GM18508 (cell line): ENCODE measurements at regions not wholly inside any gene's neighbourhood (a gene's known extent, or its start where the extent isn't known, plus 50 kb on each side); places are given as distances from the start of the nearest gene placed in this dataset.
"Not testable (repeated sequence)": the region's sequence is repeated elsewhere in the genome, so short reads cannot be mapped to it uniquely, and the experiment has no call there.

Source experiments
- ATAC-seq: cut with Tn5 transposase; IDR thresholded peaks from one replicate; pipeline ENCODE4 v1.9.1; 2021; ENCODE audit warnings: moderate number of reproducible peaks; ENCODE audit not compliant: insufficient read depth, unreplicated experiment

GRCh38 chr3:105228696-105229095 is 138.0 kb upstream of the ALCAM start:
- ATAC-seq = no peak

DNA sequence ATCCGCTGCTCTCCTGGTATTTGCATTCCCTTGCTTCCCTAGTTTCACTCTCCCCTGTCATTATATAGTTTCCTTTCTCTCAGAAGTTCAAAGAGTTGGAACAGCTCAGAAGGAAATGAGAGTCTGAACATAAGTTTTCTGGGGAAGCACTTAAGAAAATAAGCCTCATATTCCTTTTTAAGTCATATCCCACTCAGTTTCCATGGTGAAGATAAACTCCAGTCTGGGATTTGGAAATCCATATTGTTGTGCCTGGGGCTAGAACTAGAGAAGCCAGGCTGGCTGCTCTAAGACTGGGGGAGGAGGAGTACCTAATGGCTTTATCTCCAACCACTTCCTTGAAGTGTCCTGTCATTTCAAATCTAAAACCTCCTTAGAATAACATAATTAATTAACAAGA is 134.2 kb upstream of the ALCAM start:
- ATAC-seq = no peak

GRCh38 chr3:105233010-105233409 is 133.7 kb upstream of the ALCAM start:
- no peak for ATAC-seq

DNA sequence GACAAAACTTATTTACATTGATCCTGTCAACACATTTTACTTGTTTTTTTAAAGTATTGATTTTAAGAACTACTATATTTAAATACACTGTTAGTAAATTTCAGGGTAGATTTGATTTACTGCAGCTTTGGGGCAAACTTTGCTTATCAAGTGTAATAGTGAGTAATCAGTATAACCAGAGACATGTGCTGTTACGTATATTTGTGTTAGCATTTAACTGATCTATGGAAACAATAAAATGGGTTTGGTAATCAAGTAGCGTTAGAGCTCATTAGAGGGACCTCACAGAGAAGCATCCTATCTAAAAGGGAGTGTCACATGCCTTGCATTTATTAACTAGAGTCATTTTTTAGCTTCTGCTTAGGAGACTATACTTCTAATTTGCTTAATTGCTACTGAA is 131.5 kb upstream of the ALCAM start:
- ATAC-seq = no peak

DNA sequence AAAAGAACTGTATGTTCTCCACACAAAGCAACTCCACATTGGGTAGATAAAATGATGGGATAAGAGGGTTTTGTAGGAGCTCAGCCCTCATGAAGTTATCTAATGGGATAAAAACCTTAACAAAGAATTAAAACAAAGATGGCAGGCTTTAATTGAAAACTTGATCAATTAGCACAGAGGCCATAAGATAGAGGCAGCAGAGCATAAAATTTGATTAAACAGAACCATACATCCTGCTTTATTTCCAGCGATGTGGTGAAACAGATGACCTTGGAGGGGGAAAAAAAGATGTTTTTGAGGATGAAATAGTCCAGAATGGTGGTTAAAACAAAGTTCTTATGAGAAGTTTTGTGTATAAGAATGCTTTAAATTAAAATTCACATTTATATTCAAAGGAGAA is 130.9 kb upstream of the ALCAM start:
- no peak for ATAC-seq

GRCh38 chr3:105238367-105238766 is 128.3 kb upstream of the ALCAM start:
- no peak for ATAC-seq

GRCh38 chr3:105243076-105243475 is 123.6 kb upstream of the ALCAM start:
- ATAC-seq = no peak

DNA sequence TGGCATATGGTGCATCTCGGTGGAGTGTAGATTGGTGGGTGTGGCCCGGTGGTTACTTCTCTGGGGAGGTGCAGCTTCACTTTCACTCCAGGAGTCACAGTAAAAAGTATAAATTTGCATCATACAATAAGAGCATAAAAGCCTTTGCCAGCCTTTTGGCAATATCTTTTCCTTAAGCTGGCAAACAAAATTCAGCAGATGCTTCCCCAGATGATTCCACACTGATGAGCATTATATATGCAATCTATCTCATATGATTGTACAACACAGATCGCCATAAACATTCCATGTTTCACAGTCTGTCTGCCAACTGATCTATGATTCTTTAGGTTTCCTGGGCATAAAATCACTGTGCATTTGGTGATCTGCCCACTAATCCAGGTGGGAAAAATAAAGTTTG is 120.2 kb upstream of the ALCAM start:
- ATAC-seq = no peak

GRCh38 chr3:105253225-105253624 is 113.5 kb upstream of the ALCAM start:
- ATAC-seq = no peak

DNA sequence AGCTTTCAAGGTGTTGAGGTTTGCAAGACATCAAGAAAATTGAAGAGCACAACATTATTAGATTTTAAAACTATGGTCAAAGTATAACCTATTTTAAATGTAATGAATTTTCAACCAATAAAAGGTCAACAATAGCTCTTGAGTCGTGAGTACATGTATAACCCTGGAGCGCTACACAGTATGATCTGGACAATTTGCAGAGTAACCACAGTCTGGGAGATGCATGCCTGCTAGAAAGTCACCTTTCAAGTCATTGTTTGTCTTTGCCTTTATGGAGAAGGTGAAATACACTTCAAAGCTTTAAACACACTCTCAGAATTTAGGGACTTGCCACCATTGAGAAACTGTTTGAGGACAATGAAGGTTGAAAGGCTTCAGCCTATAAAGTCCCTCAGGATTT is 112.6 kb upstream of the ALCAM start:
- ATAC-seq = no peak

GRCh38 chr3:105255350-105255749 is 111.4 kb upstream of the ALCAM start:
- no peak for ATAC-seq

- no peak for ATAC-seq
Observed at GRCh38 chr3:105259496-105259895, 107.2 kb upstream of the ALCAM start.

- no peak for ATAC-seq
Observed at GRCh38 chr3:105260385-105260784, 106.3 kb upstream of the ALCAM start.

GRCh38 chr3:105274536-105274935 is 92.2 kb upstream of the ALCAM start:
- ATAC-seq = no peak

- no peak for ATAC-seq
Observed at GRCh38 chr3:105274958-105275357, 91.8 kb upstream of the ALCAM start.

DNA sequence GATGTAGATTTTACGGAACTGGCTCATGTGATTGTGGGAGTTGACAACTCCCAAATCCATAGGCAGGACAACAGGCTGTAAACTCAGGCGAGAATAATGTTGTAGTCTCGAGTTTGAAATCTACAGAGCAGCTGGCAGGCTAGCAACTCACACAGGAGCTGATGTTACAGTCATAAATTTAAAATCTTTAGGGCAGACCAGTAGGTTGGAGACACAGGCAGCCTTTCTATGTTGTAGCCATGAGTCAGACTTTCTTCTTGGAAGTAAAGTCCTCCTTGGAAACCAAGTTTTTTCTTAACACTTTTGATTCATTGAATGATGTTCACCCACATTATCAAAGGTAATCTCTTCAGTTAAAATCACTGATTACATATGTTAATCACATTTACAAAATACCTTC is 89.1 kb upstream of the ALCAM start:
- ATAC-seq = no peak

DNA sequence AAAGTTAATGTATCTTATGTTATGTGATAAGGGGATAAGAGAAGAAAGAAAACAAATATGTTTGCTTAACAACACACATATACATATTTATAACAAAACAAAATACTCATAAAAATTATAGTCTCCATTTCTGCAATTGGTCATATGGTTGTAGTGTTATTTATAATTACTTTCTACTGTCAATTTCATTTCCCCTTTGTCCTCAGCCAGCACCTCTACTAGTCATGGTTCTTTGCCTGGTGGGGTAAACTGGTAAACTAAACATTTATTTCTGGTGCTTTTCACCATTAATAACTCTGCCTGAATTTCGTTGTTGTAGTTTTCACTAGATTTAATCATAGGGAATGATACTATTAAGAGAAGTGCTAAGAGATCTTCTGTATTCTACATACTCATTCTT is 88.0 kb upstream of the ALCAM start:
- ATAC-seq = no peak

DNA sequence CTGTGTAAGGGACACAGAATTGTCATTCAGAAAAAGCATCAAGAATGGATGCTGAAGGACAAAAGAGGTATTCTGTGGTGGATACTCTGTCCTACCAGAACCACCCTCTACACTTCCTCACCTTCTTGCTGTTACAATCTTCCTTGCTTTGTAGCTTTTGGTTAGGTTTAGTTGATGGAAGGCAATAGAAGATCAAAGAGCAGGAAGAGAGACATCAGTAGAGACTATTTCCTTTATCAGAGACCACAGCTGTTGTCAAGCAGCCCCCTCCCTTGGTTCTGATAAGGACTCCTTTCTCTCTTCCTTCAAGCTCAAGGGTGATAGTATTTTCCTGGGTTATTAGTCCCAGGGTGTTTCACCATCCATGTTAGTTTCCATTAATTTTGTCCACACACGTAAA is 84.7 kb upstream of the ALCAM start:
- no peak for ATAC-seq

- ATAC-seq = no peak
Observed at GRCh38 chr3:105284876-105285275, 81.8 kb upstream of the ALCAM start.

GRCh38 chr3:105285653-105286241 is 81.0 kb upstream of the ALCAM start:
- no peak for ATAC-seq

GRCh38 chr3:105293441-105293840 is 73.3 kb upstream of the ALCAM start:
- ATAC-seq = no peak

DNA sequence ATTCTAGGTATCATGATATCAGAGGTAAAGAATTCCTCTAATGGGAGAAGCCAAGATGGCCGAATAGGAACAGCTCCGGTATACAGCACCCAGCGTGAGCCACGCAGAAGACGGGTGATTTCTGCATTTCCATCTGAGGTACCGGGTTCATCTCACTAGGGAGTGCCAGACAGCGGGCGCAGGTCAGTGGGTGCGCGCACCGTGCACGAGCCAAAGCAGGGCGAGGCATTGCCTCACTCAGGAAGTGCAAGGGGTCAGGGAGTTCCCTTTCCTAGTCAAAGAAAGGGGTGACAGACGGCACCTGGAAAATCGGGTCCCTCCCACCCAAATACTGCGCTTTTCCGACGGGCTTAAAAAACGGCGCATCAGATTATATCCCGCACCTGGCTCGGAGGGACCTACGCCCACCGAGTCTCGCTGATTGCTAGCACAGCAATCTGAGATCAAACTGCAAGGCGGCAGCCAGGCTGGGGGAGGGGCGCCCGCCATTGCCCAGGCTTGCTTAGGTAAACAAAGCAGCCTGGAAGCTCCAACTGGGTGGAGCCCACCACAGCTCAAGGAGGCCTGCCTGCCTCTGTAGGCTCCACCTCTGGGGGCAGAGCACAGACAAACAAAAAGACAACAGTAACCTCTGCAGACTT is 70.4 kb upstream of the ALCAM start:
- not testable (repeated sequence) for ATAC-seq
